Loucy (cell line): ENCODE measurements at regions not wholly inside any gene's neighbourhood (a gene's known extent, or its start where the extent isn't known, plus 50 kb on each side); places are given as distances from the start of the nearest gene placed in this dataset.

ENCODE experiments used
- H2AFZ ChIP-seq: fragments of 200-600 bp; sonication (generic); 2 replicates; pipeline ENCODE4 v1.6.0; 2016; ENCODE audit warnings: antibody characterized with exemption, mild to moderate bottlenecking, low read length, moderate library complexity
- H3F3A ChIP-seq: fragments of 200-600 bp; 2 replicates; pipeline ENCODE4 v1.6.0; 2016; ENCODE audit warnings: antibody characterized with exemption, low read depth, mild to moderate bottlenecking
- H3K27me3 ChIP-seq: fragments of 200-600 bp; sonication (generic); 2 replicates; pipeline ENCODE4 v1.6.1; 2014; ENCODE audit warnings: low read length, mild to moderate bottlenecking; ENCODE audit not compliant: insufficient read depth, poor library complexity, severe bottlenecking
- H3K36me3 ChIP-seq: fragments of 200-600 bp; sonication (generic); 2 replicates; pipeline ENCODE4 v1.6.1; 2016; ENCODE audit warnings: low read length; ENCODE audit not compliant: insufficient read depth
- H3K4me1 ChIP-seq: fragments of 200-600 bp; sonication (generic); 2 replicates; pipeline ENCODE4 v1.5.1; 2014; ENCODE audit warnings: low read length, mild to moderate bottlenecking; ENCODE audit not compliant: insufficient read depth, poor library complexity, severe bottlenecking
- H3K4me2 ChIP-seq: fragments of 200-600 bp; sonication (generic); 2 replicates; pipeline ENCODE4 v1.6.0; 2014; ENCODE audit warnings: antibody characterized with exemption, low read length, low read depth, mild to moderate bottlenecking; ENCODE audit not compliant: poor library complexity, severe bottlenecking
- H3K4me3 ChIP-seq: fragments of 200-600 bp; sonication (generic); 2 replicates; pipeline ENCODE4 v1.5.1; 2014; ENCODE audit warnings: low read length, mild to moderate bottlenecking, mixed read lengths; ENCODE audit not compliant: poor library complexity, severe bottlenecking
- H3K79me2 ChIP-seq: fragments of 200-600 bp; sonication (generic); 2 replicates; pipeline ENCODE4 v1.6.1; 2014; ENCODE audit warnings: low read length; ENCODE audit not compliant: insufficient read depth
- H3K9ac ChIP-seq: fragments of 200-600 bp; sonication (generic); 2 replicates; pipeline ENCODE4 v1.6.0; 2014; ENCODE audit warnings: mild to moderate bottlenecking, low read depth, low read length, moderate library complexity; ENCODE audit not compliant: poor library complexity, severe bottlenecking
- H3K9me2 ChIP-seq: fragments of 200-600 bp; sonication (generic); replicated peaks from 2 replicates; pipeline ENCODE4 v1.6.1; 2016; ENCODE audit warnings: low read depth, low read length, mixed read lengths
- H3K9me3 ChIP-seq: fragments of 200-600 bp; sonication (generic); 2 replicates; pipeline ENCODE4 v1.6.1; 2014; ENCODE audit warnings: mild to moderate bottlenecking, antibody characterized with exemption, low read length, low read depth; ENCODE audit not compliant: insufficient read depth
- H4K20me1 ChIP-seq: fragments of 200-600 bp; sonication (generic); 2 replicates; pipeline ENCODE4 v1.6.0; 2014; ENCODE audit warnings: antibody characterized with exemption, low read length, mild to moderate bottlenecking; ENCODE audit not compliant: insufficient read depth, poor library complexity, severe bottlenecking
- EZH2phosphoT487 ChIP-seq: fragments of 200-600 bp; IDR thresholded peaks from 2 replicates; pipeline ENCODE4 v1.6.1; 2018; ENCODE audit warnings: antibody characterized with exemption, mild to moderate bottlenecking, moderate library complexity, borderline replicate concordance
- TF ChIP-seq, protein P1 (sequence below): fragments of 200-600 bp; sonication (generic); conservative IDR thresholded peaks from 2 replicates; pipeline ENCODE4 v1.5.1; 2014; ENCODE audit warnings: mild to moderate bottlenecking, antibody characterized with exemption, low read length

DNA sequence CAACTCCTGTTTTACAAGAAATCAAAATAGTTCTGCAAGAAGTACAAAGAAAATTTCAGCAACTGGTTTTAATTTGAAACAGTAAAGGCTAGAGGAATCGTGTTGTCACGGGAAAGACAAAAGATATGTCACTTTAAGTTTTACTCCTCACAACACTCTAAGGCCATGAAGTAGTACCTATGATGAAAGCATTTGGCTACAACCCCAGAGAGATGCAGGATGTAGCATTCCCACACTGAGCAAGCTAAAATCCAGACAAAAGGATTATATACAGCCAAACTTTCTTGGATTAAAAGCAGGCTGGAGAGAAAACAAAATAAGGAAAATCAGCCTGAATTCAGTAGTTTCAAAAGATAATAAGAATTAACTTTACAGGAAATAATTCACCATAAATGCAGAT is 245.5 kb upstream of the STEAP1 start:
- H3K36me3 ChIP-seq: no peaks in the 10 kb centered on the region
- H3F3A ChIP-seq: no peaks in the 10 kb centered on the region
- no peaks in the 10 kb centered on the region for H3K9me2 ChIP-seq
- no peak overlapping the region for H3K4me3 ChIP-seq
- no peaks in the 10 kb centered on the region for H3K4me1 ChIP-seq
- no peaks in the 10 kb centered on the region for H3K9me3 ChIP-seq
- H3K4me2 ChIP-seq: no peak overlapping the region
- TF ChIP-seq EZH2phosphoT487: no peak
- TF ChIP-seq, protein P1, sequence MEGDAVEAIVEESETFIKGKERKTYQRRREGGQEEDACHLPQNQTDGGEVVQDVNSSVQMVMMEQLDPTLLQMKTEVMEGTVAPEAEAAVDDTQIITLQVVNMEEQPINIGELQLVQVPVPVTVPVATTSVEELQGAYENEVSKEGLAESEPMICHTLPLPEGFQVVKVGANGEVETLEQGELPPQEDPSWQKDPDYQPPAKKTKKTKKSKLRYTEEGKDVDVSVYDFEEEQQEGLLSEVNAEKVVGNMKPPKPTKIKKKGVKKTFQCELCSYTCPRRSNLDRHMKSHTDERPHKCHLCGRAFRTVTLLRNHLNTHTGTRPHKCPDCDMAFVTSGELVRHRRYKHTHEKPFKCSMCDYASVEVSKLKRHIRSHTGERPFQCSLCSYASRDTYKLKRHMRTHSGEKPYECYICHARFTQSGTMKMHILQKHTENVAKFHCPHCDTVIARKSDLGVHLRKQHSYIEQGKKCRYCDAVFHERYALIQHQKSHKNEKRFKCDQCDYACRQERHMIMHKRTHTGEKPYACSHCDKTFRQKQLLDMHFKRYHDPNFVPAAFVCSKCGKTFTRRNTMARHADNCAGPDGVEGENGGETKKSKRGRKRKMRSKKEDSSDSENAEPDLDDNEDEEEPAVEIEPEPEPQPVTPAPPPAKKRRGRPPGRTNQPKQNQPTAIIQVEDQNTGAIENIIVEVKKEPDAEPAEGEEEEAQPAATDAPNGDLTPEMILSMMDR: no peak
- H3K27me3 ChIP-seq: no peaks in the 10 kb centered on the region
- no peaks in the 10 kb centered on the region for H3K79me2 ChIP-seq
- H3K9ac ChIP-seq: no peak overlapping the region
- no peaks in the 10 kb centered on the region for H4K20me1 ChIP-seq
- no peak overlapping the region for H2AFZ ChIP-seq

DNA sequence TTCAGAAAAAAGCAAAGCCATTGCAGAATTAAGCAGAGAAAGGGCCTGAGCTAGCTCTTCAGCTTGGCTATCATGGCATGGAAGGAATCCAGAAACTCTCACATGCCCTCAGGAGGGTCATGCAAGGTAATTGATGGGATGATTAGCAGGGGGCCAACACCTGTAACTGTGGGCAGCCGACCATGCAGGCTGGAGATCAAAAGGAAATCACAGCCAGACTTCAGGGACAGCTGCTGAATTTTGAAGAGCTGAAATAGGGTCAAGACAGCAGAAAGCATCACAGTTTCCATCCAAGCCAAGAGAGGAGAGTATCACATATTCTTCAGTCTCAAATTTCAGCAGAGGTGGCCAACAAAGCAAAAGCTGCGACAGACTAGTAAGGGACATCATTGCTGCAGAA is 239.6 kb upstream of the STEAP1 start:
- no peak overlapping the region for H3K9ac ChIP-seq
- H3K4me3 ChIP-seq: no peak overlapping the region
- H3K9me3 ChIP-seq: no peaks in the 10 kb centered on the region
- H3K4me1 ChIP-seq: no peaks in the 10 kb centered on the region
- no peaks in the 10 kb centered on the region for H3K27me3 ChIP-seq
- TF ChIP-seq EZH2phosphoT487: no peak
- TF ChIP-seq, protein P1: no peak
- H4K20me1 ChIP-seq: no peaks in the 10 kb centered on the region
- no peaks in the 10 kb centered on the region for H3F3A ChIP-seq
- no peak overlapping the region for H3K4me2 ChIP-seq
- no peak overlapping the region for H2AFZ ChIP-seq
- no peaks in the 10 kb centered on the region for H3K36me3 ChIP-seq
- H3K9me2 ChIP-seq: no peaks in the 10 kb centered on the region
- no peaks in the 10 kb centered on the region for H3K79me2 ChIP-seq

DNA sequence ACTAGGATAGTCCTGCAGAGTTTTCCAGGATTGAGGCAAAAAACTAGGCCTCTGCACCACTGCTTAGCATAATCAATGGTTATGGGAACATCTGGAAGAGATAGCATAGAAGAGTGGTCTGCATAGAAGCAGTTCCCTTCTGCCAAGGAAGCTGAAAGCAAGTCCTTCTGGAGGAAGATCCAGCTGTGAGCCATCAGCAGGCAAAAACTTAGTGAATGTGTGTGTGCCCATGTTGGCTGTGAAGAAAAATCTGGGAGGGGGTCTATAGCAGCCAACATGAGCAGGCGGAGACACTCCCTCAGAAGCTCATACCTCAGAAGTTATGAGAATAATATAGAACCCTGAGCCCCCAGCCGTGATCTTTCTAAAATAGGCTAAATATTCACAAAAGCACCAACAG is 228.1 kb upstream of the STEAP1 start:
- no peak for TF ChIP-seq EZH2phosphoT487
- TF ChIP-seq, protein P1: no peak
- H2AFZ ChIP-seq: no peak overlapping the region
- no peaks in the 10 kb centered on the region for H3F3A ChIP-seq
- H3K4me3 ChIP-seq: no peak overlapping the region
- no peak overlapping the region for H3K9ac ChIP-seq
- no peaks in the 10 kb centered on the region for H3K27me3 ChIP-seq
- no peaks in the 10 kb centered on the region for H4K20me1 ChIP-seq
- no peak overlapping the region for H3K4me2 ChIP-seq
- no peaks in the 10 kb centered on the region for H3K4me1 ChIP-seq
- H3K9me2 ChIP-seq: no peaks in the 10 kb centered on the region
- no peaks in the 10 kb centered on the region for H3K79me2 ChIP-seq
- no peaks in the 10 kb centered on the region for H3K9me3 ChIP-seq
- no peaks in the 10 kb centered on the region for H3K36me3 ChIP-seq
